Suprapubic skin (tissue), 4 donors: ENCODE measurements at regions not wholly inside any gene's neighbourhood (a gene's known extent, or its start where the extent isn't known, plus 50 kb on each side); places are given as distances from the start of the nearest gene placed in this dataset.

Experiments used
- EP300 ChIP-seq: sonication (generic); formaldehyde crosslinking; IDR thresholded peaks from one replicate; pipeline ENCODE4 v1.6.1; 2017; ENCODE audit warnings: antibody characterized with exemption
- POLR2A ChIP-seq, 2 donors: fragments of 450-650 bp; IDR thresholded peaks; one replicate each; pipeline ENCODE4 v1.6.1; 2017; ENCODE audit warnings: antibody characterized with exemption in 2 of 2, mild to moderate bottlenecking in 2 of 2, moderate library complexity in 2 of 2
- POLR2AphosphoS5 ChIP-seq, 3 donors: sonication (generic); formaldehyde crosslinking; IDR thresholded peaks; one replicate each; pipeline ENCODE4 v1.6.1; 2017; ENCODE audit warnings: antibody characterized with exemption in 3 of 3
- TF ChIP-seq, protein P1 (sequence below), 2 donors: fragments of 200-600 bp in 1 of 2; fragments of 450-650 bp in 1 of 2; sonication (generic) in 1 of 2; IDR thresholded peaks; one replicate each; pipeline ENCODE4 v1.5.1; 2016 to 2019; ENCODE audit warnings: antibody characterized with exemption in 2 of 2, mild to moderate bottlenecking in 1 of 2, moderate library complexity in 1 of 2

GRCh38 chr5:104370523-104370922 is 807.9 kb upstream of the NUDT12 start:
- TF ChIP-seq, protein P1, sequence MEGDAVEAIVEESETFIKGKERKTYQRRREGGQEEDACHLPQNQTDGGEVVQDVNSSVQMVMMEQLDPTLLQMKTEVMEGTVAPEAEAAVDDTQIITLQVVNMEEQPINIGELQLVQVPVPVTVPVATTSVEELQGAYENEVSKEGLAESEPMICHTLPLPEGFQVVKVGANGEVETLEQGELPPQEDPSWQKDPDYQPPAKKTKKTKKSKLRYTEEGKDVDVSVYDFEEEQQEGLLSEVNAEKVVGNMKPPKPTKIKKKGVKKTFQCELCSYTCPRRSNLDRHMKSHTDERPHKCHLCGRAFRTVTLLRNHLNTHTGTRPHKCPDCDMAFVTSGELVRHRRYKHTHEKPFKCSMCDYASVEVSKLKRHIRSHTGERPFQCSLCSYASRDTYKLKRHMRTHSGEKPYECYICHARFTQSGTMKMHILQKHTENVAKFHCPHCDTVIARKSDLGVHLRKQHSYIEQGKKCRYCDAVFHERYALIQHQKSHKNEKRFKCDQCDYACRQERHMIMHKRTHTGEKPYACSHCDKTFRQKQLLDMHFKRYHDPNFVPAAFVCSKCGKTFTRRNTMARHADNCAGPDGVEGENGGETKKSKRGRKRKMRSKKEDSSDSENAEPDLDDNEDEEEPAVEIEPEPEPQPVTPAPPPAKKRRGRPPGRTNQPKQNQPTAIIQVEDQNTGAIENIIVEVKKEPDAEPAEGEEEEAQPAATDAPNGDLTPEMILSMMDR (IDR thresholded peaks at IDR 0.05), result no peak
- TF ChIP-seq POLR2A (IDR thresholded peaks at IDR 0.05) (no peak), POLR2AphosphoS5 (IDR thresholded peaks at IDR 0.05) (no peak), EP300 (no peak)
